ENCODE measurements at regions not wholly inside any gene's neighbourhood (a gene's known extent, or its start where the extent isn't known, plus 50 kb on each side); places are given as distances from the start of the nearest gene placed in this dataset.
"Not testable (repeated sequence)": the region's sequence is repeated elsewhere in the genome, so short reads cannot be mapped to it uniquely, and the experiment has no call there.

GRCh38 chr1:78334952-78335351 is 155.8 kb upstream of the PTGFR start:
- no peak for TF ChIP-seq POLR2A (IDR thresholded peaks at IDR 0.05)
- TF ChIP-seq POLR2AphosphoS5 (IDR thresholded peaks at IDR 0.05), result no peak
- TF ChIP-seq CTCF (IDR thresholded peaks at IDR 0.05), result no peak
- no peaks in the 10 kb centered on the region for H3K9me3 ChIP-seq
- no peaks in the 10 kb centered on the region for H3K4me1 ChIP-seq (replicated peaks)
- no peak for DNase-seq (ENCODE audit: low spot score)
- intact Hi-C loops (cut with DNase I), result no loop called here
- no peak overlapping the region for H3K4me3 ChIP-seq
- H3K27me3 ChIP-seq (replicated peaks; ENCODE audit: insufficient read depth), result no peaks in the 10 kb centered on the region
- no peaks in the 10 kb centered on the region for H3K36me3 ChIP-seq
- 86% methylated on average over 4 of the region's 4 CpGs for WGBS
- H3K27ac ChIP-seq, result no peak overlapping the region

DNA sequence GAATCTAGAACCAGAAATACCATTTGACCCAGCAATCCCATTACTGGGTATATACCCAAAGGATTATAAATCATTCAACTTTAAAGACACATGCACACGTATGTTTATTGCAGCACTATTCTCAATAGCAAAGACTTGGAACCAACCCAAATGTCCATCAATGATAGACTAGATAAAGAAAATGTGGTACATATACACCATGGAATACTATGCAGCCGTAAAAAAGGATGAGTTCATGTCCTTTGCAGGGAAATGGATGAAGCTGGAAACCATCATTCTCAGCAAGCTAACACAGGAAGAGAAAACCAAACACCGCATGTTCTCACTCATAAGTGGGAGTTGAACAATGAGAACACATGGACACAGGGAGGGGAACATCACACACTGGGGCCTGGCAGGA is 154.0 kb upstream of the PTGFR start:
- 89% methylated on average over 3 of the region's 3 CpGs for WGBS
- H3K4me1 ChIP-seq (replicated peaks); H3K9me3 ChIP-seq; intact Hi-C loops (cut with DNase I); H3K4me3 ChIP-seq; H3K36me3 ChIP-seq; H3K27me3 ChIP-seq (replicated peaks; ENCODE audit: insufficient read depth); DNase-seq (ENCODE audit: low spot score); H3K27ac ChIP-seq: not testable (repeated sequence)

DNA sequence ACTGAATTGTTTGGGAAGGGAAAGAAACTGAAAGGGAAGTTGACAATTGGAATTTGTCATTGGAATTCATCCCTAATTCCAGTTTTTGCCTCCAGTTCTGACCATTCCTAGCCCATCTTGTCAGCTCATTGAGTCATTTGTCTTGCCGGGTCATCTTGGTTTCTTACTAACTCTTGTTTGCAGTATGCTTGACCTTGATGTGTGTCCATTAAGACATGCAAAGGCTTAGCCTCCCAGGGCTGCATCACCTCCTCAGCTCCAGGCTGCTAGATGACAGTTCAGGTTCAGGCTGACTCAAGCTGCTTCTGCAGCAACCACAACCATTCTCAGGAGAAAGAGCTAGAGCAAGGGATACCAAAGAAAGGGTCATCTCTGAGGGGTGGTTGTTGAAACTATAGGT is 151.3 kb upstream of the PTGFR start:
- Histone ChIP-seq H3K4me1 (replicated peaks) (no peaks in the 10 kb centered on the region), H3K9me3 (no peaks in the 10 kb centered on the region), H3K27me3 (replicated peaks; ENCODE audit: insufficient read depth) (peaks cover 2% of the 10 kb centered on the region), H3K27ac (no peak overlapping the region), H3K36me3 (no peaks in the 10 kb centered on the region), H3K4me3 (no peak overlapping the region)
- 93% methylated on average over 1 of the region's 1 CpG for WGBS
- no peak for TF ChIP-seq POLR2A (IDR thresholded peaks at IDR 0.05)
- no peak for TF ChIP-seq CTCF (IDR thresholded peaks at IDR 0.05)
- TF ChIP-seq POLR2AphosphoS5 (IDR thresholded peaks at IDR 0.05), result no peak
- no peak for DNase-seq (ENCODE audit: low spot score)
- intact Hi-C loops (cut with DNase I), result no loop called here

GRCh38 chr1:78340006-78340405 is 150.8 kb upstream of the PTGFR start:
- no peaks in the 10 kb centered on the region for H3K9me3 ChIP-seq
- peaks cover 2% of the 10 kb centered on the region for H3K27me3 ChIP-seq (replicated peaks; ENCODE audit: insufficient read depth)
- TF ChIP-seq CTCF (IDR thresholded peaks at IDR 0.05), result no peak
- no peak for TF ChIP-seq POLR2AphosphoS5 (IDR thresholded peaks at IDR 0.05)
- no peak for TF ChIP-seq POLR2A (IDR thresholded peaks at IDR 0.05)
- H3K36me3 ChIP-seq, result no peaks in the 10 kb centered on the region
- H3K4me1 ChIP-seq (replicated peaks), result no peaks in the 10 kb centered on the region
- no peak for DNase-seq (ENCODE audit: low spot score)
- H3K4me3 ChIP-seq, result no peak overlapping the region
- intact Hi-C loops (cut with DNase I), result no loop called here
- no peak overlapping the region for H3K27ac ChIP-seq

GRCh38 chr1:78348496-78349284 is 142.1 kb upstream of the PTGFR start:
- intact Hi-C loops (cut with DNase I), result no loop called here
- Histone ChIP-seq H3K27ac (no peak overlapping the region), H3K27me3 (replicated peaks; ENCODE audit: insufficient read depth) (no peaks in the 10 kb centered on the region), H3K4me1 (replicated peaks) (no peaks in the 10 kb centered on the region), H3K4me3 (no peak overlapping the region), H3K36me3 (no peaks in the 10 kb centered on the region), H3K9me3 (no peaks in the 10 kb centered on the region)
- TF ChIP-seq POLR2AphosphoS5 (IDR thresholded peaks at IDR 0.05) (no peak), POLR2A (IDR thresholded peaks at IDR 0.05) (no peak), CTCF (IDR thresholded peaks at IDR 0.05) (no peak)
- no peak for DNase-seq (ENCODE audit: low spot score)

Data from prostate gland (tissue), 2 donors.